ENCODE measurements at regions not wholly inside any gene's neighbourhood (a gene's known extent, or its start where the extent isn't known, plus 50 kb on each side); places are given as distances from the start of the nearest gene placed in this dataset.

GRCh38 chr2:104358122-104358521 lies 495.8 kb upstream of the POU3F3 start:
- Histone ChIP-seq H3K79me2 (ENCODE audit: insufficient read depth, low read length) (no peaks in the 10 kb centered on the region), H3K9ac (ENCODE audit: low read length) (no peak overlapping the region), H3K4me2 (ENCODE audit: low read length) (no peak overlapping the region), H3K4me1 (ENCODE audit: control insufficient read depth in 1 of 2, insufficient read depth in 2 of 2, low read length in 2 of 2) (no peaks in the 10 kb centered on the region), H2AFZ (ENCODE audit: low read depth, low read length, poor library complexity, severe bottlenecking) (no peak overlapping the region), H3K9me2 (ENCODE audit: insufficient read depth) (no peaks in the 10 kb centered on the region), H3K4me3 (replicated peaks in 1 of 2; ENCODE audit: low read depth in 1 of 2, low read length in 2 of 2) (no peak overlapping the region), H4K20me1 (ENCODE audit: insufficient read depth) (no peaks in the 10 kb centered on the region), H3K36me3 (ENCODE audit: control insufficient read depth in 1 of 2, insufficient read depth in 2 of 2, low read length in 2 of 2) (no peaks in the 10 kb centered on the region), H3K9me3 (ENCODE audit: control insufficient read depth in 1 of 2, insufficient read depth in 1 of 2, low read depth in 1 of 2, low read length in 2 of 2) (peaks cover 3 to 31% of the 10 kb centered on the region in 2 experiments; a peak in 3 of 4 replicates), H3K27me3 (ENCODE audit: insufficient read depth, low read length) (no peaks in the 10 kb centered on the region), H3K27ac (ENCODE audit: low read depth, low read length) (no peak overlapping the region)
- TF ChIP-seq MAX (IDR thresholded peaks at IDR 0.05) (no peak), POLR2A (IDR thresholded peaks at IDR 0.05; ENCODE audit: borderline replicate concordance, extremely low read depth, insufficient read depth, insufficient read length) (no peak), SIN3A (IDR thresholded peaks at IDR 0.05; ENCODE audit: low read depth) (no peak), TCF7L2 (IDR thresholded peaks at IDR 0.05; ENCODE audit: borderline replicate concordance, extremely low read depth, insufficient read depth, insufficient read length) (no peak), ZBTB33 (IDR thresholded peaks at IDR 0.05; ENCODE audit: extremely low read depth, insufficient replicate concordance, low read length) (no peak), REST (IDR thresholded peaks at IDR 0.05; ENCODE audit: low read depth) (no peak), YY1 (IDR thresholded peaks at IDR 0.05; ENCODE audit: extremely low read depth, insufficient replicate concordance, low read depth, low read length) (no peak), FOSL1 (IDR thresholded peaks at IDR 0.05; ENCODE audit: low read depth) (no peak), EZH2phosphoT487 (IDR thresholded peaks at IDR 0.05; ENCODE audit: borderline replicate concordance) (no peak)
- TF ChIP-seq, protein P1, sequence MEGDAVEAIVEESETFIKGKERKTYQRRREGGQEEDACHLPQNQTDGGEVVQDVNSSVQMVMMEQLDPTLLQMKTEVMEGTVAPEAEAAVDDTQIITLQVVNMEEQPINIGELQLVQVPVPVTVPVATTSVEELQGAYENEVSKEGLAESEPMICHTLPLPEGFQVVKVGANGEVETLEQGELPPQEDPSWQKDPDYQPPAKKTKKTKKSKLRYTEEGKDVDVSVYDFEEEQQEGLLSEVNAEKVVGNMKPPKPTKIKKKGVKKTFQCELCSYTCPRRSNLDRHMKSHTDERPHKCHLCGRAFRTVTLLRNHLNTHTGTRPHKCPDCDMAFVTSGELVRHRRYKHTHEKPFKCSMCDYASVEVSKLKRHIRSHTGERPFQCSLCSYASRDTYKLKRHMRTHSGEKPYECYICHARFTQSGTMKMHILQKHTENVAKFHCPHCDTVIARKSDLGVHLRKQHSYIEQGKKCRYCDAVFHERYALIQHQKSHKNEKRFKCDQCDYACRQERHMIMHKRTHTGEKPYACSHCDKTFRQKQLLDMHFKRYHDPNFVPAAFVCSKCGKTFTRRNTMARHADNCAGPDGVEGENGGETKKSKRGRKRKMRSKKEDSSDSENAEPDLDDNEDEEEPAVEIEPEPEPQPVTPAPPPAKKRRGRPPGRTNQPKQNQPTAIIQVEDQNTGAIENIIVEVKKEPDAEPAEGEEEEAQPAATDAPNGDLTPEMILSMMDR (IDR thresholded peaks at IDR 0.05 in 2 of 3, conservative IDR thresholded peaks at IDR 0.05 in 1 of 3; ENCODE audit: borderline replicate concordance in 1 of 3, insufficient read depth in 1 of 3, low read depth in 2 of 3, low read length in 2 of 3) = no peak
- no peak for DNase-seq (ENCODE audit: low read depth, low spot score)
- no peak for ATAC-seq
- ChIA-PET POLR2A (no interaction called here), RAD21 (ENCODE audit: low non-redundant PET in 1 of 2, low total read pairs in 2 of 2, uncharacterized antibody in 2 of 2, unreplicated experiment in 2 of 2) (no interaction called here), CTCF (no interaction called here)
- intact Hi-C loops (cut with micrococcal nuclease) = no loop called here
- no TSS peak for BruUV-seq (replicated peaks)
